WTC11 (cell line): ENCODE measurements at regions not wholly inside any gene's neighbourhood (a gene's known extent, or its start where the extent isn't known, plus 50 kb on each side); places are given as distances from the start of the nearest gene placed in this dataset.

Experiments used
- ATAC-seq: fragments of 200-7000 bp; cut with Tn5 transposase; 2 replicates; pipeline ENCODE4 v1.10.0; 2021; ENCODE audit warnings: mild to moderate bottlenecking, moderate library complexity
- CTCF ChIA-PET: fragments of 300-600 bp; sonication (Branson Sonifier 250); formaldehyde crosslinking; loops from one replicate; lab custom pipeline; 2021; ENCODE audit warnings: antibody characterized with exemption; lab: Charles Lee
- POLR2A ChIA-PET: fragments of 350-600 bp; sonication (Branson Sonifier 250); formaldehyde crosslinking; loops from one replicate; lab custom pipeline; 2021; ENCODE audit warnings: antibody characterized with exemption; lab: Charles Lee
- DNase-seq: peaks from one replicate; pipeline ENCODE4 v3.0.0; 2021; ENCODE audit warnings: low spot score
- H3K27ac Mint-ChIP-seq: 2 replicates; pipeline ENCODE4 v1.8.0; 2021; ENCODE audit warnings: mixed read lengths
- H3K27me3 Mint-ChIP-seq: 2 replicates; pipeline ENCODE4 v1.8.0; 2021; ENCODE audit warnings: low read depth, mild to moderate bottlenecking, moderate library complexity, mixed read lengths
- H3K36me3 Mint-ChIP-seq: 2 replicates; pipeline ENCODE4 v1.8.0; 2021; ENCODE audit warnings: mixed read lengths
- H3K4me1 Mint-ChIP-seq: 2 replicates; pipeline ENCODE4 v1.8.0; 2022; ENCODE audit warnings: mixed read lengths
- H3K4me3 Mint-ChIP-seq: 2 replicates; pipeline ENCODE4 v1.8.0; 2021; ENCODE audit warnings: mild to moderate bottlenecking, moderate library complexity, mixed read lengths
- H3K9me3 Mint-ChIP-seq: 2 replicates; pipeline ENCODE4 v1.8.0; 2021; ENCODE audit warnings: mixed read lengths
- CREB1 ChIP-seq: sonication (generic); formaldehyde crosslinking; IDR thresholded peaks from 2 replicates; pipeline ENCODE4 v1.8.0; 2023; ENCODE audit warnings: mild to moderate bottlenecking, missing genetic modification reagents
- CTCF ChIP-seq: fragments of 200-600 bp; IDR thresholded peaks from 2 replicates; pipeline ENCODE4 v1.8.0; 2022; ENCODE audit warnings: antibody characterized with exemption
- ELF4 ChIP-seq: sonication (generic); formaldehyde crosslinking; IDR thresholded peaks from 2 replicates; pipeline ENCODE4 v1.8.1; 2022; ENCODE audit warnings: low read depth, mild to moderate bottlenecking, moderate library complexity, missing genetic modification reagents
- FOXJ3 ChIP-seq: sonication (generic); formaldehyde crosslinking; IDR thresholded peaks from 2 replicates; pipeline ENCODE4 v1.9.0; 2021; ENCODE audit warnings: missing genetic modification reagents, mild to moderate bottlenecking, borderline replicate concordance
- GRHL2 ChIP-seq: fragments of 250-450 bp; sonication (Bioruptor Pico); IDR thresholded peaks from 2 replicates; pipeline ENCODE4 v1.8.0; 2022; ENCODE audit warnings: mild to moderate bottlenecking, moderate library complexity; ENCODE audit not compliant: insufficient replicate concordance, severe bottlenecking
- IRF1 ChIP-seq: sonication (generic); formaldehyde crosslinking; IDR thresholded peaks from 2 replicates; pipeline ENCODE4 v1.8.0; 2023; ENCODE audit warnings: missing genetic modification reagents
- RELA ChIP-seq: sonication (generic); formaldehyde crosslinking; IDR thresholded peaks from 2 replicates; pipeline ENCODE4 v1.8.1; 2022; ENCODE audit warnings: missing genetic modification reagents, mild to moderate bottlenecking, borderline replicate concordance
- SMAD3 ChIP-seq: sonication (generic); formaldehyde crosslinking; IDR thresholded peaks from 2 replicates; pipeline ENCODE4 v1.8.0; 2022; ENCODE audit warnings: missing genetic modification reagents, mild to moderate bottlenecking, borderline replicate concordance
- TEAD1 ChIP-seq: sonication (generic); formaldehyde crosslinking; IDR thresholded peaks from 2 replicates; pipeline ENCODE4 v1.8.0; 2022; ENCODE audit warnings: mild to moderate bottlenecking, missing genetic modification reagents
- TEAD4 ChIP-seq: sonication (generic); formaldehyde crosslinking; IDR thresholded peaks from 2 replicates; pipeline ENCODE4 v1.8.0; 2022; ENCODE audit warnings: mild to moderate bottlenecking, missing genetic modification reagents
- TP53 ChIP-seq: sonication (generic); formaldehyde crosslinking; IDR thresholded peaks from 2 replicates; pipeline ENCODE4 v1.8.1; 2023; ENCODE audit warnings: mild to moderate bottlenecking, missing genetic modification reagents
- USF2 ChIP-seq: sonication (generic); formaldehyde crosslinking; IDR thresholded peaks from 2 replicates; pipeline ENCODE4 v1.8.1; 2023; ENCODE audit warnings: mild to moderate bottlenecking, missing genetic modification reagents, moderate library complexity
- ZBTB21 ChIP-seq: sonication (generic); formaldehyde crosslinking; IDR thresholded peaks from 2 replicates; pipeline ENCODE4 v1.8.1; 2023; ENCODE audit warnings: mild to moderate bottlenecking, missing genetic modification reagents, borderline replicate concordance
- ZNF219 ChIP-seq: sonication (generic); formaldehyde crosslinking; IDR thresholded peaks from 2 replicates; pipeline ENCODE4 v1.8.0; 2023; ENCODE audit warnings: missing genetic modification reagents, mild to moderate bottlenecking, borderline replicate concordance
- ZNF232 ChIP-seq: sonication (generic); formaldehyde crosslinking; IDR thresholded peaks from 2 replicates; pipeline ENCODE4 v1.8.0; 2022; ENCODE audit warnings: mild to moderate bottlenecking, missing genetic modification reagents
- TF ChIP-seq, protein P1 (sequence below): sonication (generic); formaldehyde crosslinking; IDR thresholded peaks from 2 replicates; pipeline ENCODE4 v1.8.1; 2023; ENCODE audit warnings: mild to moderate bottlenecking, missing genetic modification reagents, moderate library complexity
- TF ChIP-seq, protein P2 (sequence below): sonication (generic); formaldehyde crosslinking; IDR thresholded peaks from 2 replicates; pipeline ENCODE4 v1.8.1; 2022; ENCODE audit warnings: missing genetic modification reagents, borderline replicate concordance
- TF ChIP-seq, protein P3 (sequence below): fragments of 250-450 bp; sonication (Bioruptor Pico); IDR thresholded peaks from 2 replicates; pipeline ENCODE4 v1.8.0; 2021; ENCODE audit warnings: mild to moderate bottlenecking
- TF ChIP-seq, protein P4 (sequence below): sonication (generic); formaldehyde crosslinking; IDR thresholded peaks from 2 replicates; pipeline ENCODE4 v1.8.0; 2022; ENCODE audit warnings: mild to moderate bottlenecking, missing genetic modification reagents

DNA sequence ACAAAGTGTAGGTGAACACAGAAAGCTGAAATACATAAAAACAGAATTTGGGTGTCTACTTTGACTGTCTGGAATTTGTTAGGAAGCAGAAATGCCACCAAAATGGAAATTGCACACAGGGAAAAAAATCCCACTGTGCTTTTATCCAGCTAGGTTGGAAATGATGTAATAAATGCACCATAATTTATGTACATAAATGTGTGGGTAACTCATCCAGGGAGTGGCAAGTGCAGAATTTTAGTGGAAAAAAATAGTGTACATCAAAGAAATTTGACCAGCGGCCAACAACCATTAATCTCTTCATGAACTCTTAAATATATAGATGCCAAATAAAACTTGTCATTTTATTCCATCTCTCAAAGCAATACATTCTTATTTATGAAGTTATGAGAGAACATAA, 105.6 kb downstream of the LLPH start:
- ATAC-seq = no peak
- POLR2A ChIA-PET = no interaction called here

More for the DNA sequence above, 105.6 kb downstream of the LLPH start:
- H3K9me3 Mint-ChIP-seq = no peaks in the 10 kb centered on the region
- H3K27ac Mint-ChIP-seq = no peak overlapping the region
- CTCF ChIA-PET = no interaction called here
- TF ChIP-seq ZNF232 (CRISPR knock-in tag) (no peak), ZBTB21 (CRISPR knock-in tag) (no peak), USF2 (CRISPR knock-in tag) (no peak), IRF1 (CRISPR knock-in tag) (no peak), GRHL2 (no peak), SMAD3 (CRISPR knock-in tag) (no peak), CREB1 (CRISPR knock-in tag) (no peak), CTCF (no peak), TEAD4 (CRISPR knock-in tag) (no peak), RELA (CRISPR knock-in tag) (no peak), TP53 (CRISPR knock-in tag) (no peak), FOXJ3 (CRISPR knock-in tag) (no peak), TEAD1 (CRISPR knock-in tag) (no peak), ZNF219 (CRISPR knock-in tag) (no peak), ELF4 (no peak)
- TF ChIP-seq, protein P1, sequence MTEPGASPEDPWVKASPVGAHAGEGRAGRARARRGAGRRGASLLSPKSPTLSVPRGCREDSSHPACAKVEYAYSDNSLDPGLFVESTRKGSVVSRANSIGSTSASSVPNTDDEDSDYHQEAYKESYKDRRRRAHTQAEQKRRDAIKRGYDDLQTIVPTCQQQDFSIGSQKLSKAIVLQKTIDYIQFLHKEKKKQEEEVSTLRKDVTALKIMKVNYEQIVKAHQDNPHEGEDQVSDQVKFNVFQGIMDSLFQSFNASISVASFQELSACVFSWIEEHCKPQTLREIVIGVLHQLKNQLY (CRISPR knock-in tag) = no peak
- TF ChIP-seq, protein P2, sequence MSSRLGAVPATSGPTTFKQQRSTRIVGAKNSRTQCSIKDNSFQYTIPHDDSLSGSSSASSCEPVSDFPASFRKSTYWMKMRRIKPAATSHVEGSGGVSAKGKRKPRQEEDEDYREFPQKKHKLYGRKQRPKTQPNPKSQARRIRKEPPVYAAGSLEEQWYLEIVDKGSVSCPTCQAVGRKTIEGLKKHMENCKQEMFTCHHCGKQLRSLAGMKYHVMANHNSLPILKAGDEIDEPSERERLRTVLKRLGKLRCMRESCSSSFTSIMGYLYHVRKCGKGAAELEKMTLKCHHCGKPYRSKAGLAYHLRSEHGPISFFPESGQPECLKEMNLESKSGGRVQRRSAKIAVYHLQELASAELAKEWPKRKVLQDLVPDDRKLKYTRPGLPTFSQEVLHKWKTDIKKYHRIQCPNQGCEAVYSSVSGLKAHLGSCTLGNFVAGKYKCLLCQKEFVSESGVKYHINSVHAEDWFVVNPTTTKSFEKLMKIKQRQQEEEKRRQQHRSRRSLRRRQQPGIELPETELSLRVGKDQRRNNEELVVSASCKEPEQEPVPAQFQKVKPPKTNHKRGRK (CRISPR knock-in tag) = no peak
- TF ChIP-seq, protein P3, sequence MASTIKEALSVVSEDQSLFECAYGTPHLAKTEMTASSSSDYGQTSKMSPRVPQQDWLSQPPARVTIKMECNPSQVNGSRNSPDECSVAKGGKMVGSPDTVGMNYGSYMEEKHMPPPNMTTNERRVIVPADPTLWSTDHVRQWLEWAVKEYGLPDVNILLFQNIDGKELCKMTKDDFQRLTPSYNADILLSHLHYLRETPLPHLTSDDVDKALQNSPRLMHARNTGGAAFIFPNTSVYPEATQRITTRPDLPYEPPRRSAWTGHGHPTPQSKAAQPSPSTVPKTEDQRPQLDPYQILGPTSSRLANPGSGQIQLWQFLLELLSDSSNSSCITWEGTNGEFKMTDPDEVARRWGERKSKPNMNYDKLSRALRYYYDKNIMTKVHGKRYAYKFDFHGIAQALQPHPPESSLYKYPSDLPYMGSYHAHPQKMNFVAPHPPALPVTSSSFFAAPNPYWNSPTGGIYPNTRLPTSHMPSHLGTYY = no peak
- TF ChIP-seq, protein P4, sequence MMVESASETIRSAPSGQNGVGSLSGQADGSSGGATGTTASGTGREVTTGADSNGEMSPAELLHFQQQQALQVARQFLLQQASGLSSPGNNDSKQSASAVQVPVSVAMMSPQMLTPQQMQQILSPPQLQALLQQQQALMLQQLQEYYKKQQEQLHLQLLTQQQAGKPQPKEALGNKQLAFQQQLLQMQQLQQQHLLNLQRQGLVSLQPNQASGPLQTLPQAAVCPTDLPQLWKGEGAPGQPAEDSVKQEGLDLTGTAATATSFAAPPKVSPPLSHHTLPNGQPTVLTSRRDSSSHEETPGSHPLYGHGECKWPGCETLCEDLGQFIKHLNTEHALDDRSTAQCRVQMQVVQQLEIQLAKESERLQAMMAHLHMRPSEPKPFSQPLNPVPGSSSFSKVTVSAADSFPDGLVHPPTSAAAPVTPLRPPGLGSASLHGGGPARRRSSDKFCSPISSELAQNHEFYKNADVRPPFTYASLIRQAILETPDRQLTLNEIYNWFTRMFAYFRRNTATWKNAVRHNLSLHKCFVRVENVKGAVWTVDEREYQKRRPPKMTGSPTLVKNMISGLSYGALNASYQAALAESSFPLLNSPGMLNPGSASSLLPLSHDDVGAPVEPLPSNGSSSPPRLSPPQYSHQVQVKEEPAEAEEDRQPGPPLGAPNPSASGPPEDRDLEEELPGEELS (CRISPR knock-in tag) = no peak
- TF ChIP-seq, all 79 proteins: peak for 0
- Mint-ChIP-seq H3K4me1 (no peaks in the 10 kb centered on the region), H3K36me3 (no peaks in the 10 kb centered on the region), H3K27me3 (no peaks in the 10 kb centered on the region), H3K4me3 (no peak overlapping the region)
- DNase-seq = no peak
